Hematopoietic multipotent progenitor cell treated with erythropoietin and hydrocortisone succinate and interleukin-3 and kit ligand, for 8 days (in vitro differentiated cells): ENCODE measurements at regions not wholly inside any gene's neighbourhood (a gene's known extent, or its start where the extent isn't known, plus 50 kb on each side); places are given as distances from the start of the nearest gene placed in this dataset.
"Not testable (repeated sequence)": the region's sequence is repeated elsewhere in the genome, so short reads cannot be mapped to it uniquely, and the experiment has no call there.

ENCODE experiments used
- DNase-seq: peaks from one replicate; pipeline ENCODE4 v3.0.0-alpha.2; 2015

- DNase-seq = no peak
Observed at GRCh38 chr10:25811052-25811685, 122.9 kb upstream of the MYO3A start.

- no peak for DNase-seq
Observed at GRCh38 chr10:25813511-25813910, 120.5 kb upstream of the MYO3A start.

GRCh38 chr10:25815236-25815635, 118.8 kb upstream of the MYO3A start:
- DNase-seq = no peak

DNA sequence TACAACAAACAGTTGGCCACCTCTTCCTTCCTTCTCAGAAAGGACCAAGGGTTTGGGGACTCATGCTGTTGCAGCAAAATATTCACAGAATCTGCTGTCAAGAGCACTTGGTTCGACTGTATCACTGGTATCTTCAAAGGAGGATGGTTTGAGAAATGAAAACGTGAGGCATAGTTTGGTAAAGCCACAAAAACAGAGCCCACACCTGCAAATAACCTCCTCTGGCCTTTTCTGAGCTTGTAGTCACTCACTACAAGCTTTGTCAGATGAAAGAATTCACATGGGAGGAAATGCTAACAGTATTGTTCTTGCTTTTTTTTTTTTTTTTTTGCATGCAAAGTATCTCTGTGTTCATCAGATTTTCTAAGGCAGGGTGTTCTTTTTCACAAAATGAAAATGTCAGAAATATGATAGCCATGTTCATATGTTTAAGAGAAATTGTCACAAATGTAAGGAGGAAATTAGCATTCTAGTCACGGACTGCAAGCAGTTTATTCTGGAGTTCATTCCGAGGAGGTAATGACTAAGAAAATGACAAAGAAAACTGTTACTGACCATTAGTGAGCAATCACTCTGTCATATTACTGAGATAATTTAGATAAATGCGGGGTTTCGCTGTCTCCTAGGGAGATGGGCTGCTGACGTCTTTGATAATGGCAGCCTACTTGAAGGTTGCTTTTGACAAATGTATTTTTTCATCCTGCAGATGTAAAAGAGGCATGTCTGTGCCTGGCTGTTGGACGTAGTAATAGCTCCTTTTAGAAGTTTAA, 117.8 kb upstream of the MYO3A start:
- no peak for DNase-seq

DNA sequence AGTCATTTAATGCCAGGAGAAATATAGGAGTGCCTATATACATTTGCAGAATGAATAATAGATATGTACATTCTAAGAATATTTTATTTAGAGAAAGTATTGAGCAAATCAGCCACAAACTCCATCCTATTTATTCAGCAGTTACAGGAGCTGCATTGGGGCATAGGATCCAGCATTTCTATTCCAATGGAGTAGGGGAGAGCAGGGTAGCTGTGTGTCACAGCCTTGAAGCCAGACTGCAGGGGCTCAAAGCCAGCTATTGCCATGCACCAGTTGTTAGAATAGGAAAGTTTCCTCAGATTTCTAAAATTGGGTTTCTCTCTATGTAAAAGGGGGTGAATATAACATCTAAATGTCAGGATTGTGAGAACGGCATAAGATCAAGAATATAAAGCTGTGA, 116.8 kb upstream of the MYO3A start:
- DNase-seq = no peak

- no peak for DNase-seq
Observed at GRCh38 chr10:25818751-25819150, 115.3 kb upstream of the MYO3A start.

DNA sequence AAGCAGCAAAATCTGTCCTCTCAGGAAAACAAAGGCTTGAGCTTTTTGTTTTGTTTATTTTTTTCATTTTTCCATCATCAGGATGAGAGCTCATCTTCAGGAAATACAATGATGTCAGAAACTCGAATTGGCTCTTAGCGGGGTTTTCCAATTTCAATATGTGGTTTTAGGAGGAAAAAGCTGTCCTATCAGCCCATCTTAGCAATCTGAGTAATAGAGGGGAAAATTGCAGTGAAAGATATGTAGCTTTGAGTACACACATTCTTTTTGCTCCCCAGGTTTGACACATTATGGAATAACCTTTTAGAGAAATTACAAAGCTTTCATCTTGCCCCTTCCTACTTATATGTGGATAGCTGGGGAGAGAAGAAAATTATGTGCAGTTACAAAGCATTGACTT, 113.6 kb upstream of the MYO3A start:
- no peak for DNase-seq

DNA sequence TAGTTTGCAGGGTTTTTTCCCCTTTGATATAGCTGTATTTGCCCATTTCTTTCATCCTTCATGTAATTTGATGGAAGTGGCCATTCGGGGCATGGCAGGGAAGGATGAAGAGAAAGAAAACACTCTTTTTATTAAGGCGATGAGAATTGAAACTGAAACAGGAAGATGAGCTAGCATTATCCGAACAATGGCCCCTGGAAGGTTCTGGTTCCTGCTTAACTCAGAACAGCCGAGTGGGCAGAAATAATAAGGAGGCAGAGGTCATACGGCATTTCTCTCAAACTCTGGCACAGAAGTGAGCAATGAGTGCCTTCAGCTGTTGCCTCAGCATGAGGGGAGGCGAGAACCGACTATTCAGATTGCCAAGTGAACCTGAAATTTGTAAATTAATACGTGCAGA, 113.2 kb upstream of the MYO3A start:
- no peak for DNase-seq

DNA sequence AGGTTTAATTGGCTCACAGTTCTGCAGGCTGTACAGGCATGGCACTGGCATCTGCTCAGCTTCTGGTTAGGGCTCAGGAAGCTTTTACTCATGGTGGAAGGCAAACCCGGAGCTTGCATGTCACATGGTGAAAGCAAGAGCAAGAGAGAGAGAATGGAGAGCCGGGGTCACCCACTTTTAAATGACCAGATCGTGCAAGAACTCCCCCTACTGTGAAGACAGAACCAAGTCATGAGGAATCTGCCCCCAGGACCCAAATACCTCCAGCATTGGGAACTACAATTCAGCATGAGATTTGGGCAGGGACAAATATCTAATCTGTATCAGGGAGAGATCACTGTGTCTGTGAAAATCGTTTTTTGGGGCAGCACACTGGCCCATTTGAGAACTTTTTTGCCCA, 110.0 kb upstream of the MYO3A start:
- DNase-seq = no peak

DNA sequence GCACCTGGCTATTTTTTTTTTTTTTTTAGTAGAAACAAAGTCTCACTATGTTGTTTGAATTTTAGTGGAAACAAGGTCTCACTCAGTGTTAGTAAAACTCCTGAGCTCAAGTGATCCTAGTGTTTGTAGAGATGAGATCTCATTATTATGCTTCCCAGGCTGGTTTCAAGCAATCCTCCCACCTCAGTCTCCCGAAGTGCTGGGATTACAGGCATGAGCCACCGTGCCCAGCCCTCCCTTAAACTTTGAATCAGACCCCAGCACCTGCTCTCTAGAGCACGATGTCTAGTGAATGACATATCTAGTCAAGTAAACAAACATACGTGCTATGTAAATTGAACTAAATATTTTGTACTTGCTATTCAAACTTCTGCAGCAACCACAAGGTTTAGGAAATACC, 105.6 kb upstream of the MYO3A start:
- no peak for DNase-seq

DNA sequence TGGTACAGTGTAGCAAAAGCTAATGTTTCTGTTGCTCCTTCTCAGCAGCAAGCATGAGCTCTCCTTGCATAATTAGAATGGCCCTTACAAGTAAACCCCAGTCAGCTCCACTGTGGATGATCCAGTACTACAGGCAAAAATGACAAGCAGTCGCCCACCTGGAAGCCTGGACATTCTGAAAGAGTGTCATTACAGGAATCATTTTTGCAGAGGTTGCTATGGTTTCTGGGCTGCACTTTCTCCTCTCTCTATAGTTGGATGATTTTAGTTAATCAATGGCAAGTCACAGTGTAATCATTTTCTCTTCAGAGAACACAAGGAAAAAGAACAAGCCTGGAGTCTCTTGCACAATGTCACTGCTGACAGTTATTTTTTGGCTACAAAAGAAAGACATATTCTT, 102.9 kb upstream of the MYO3A start:
- no peak for DNase-seq

GRCh38 chr10:25839683-25840082, 94.3 kb upstream of the MYO3A start:
- DNase-seq = no peak

- not testable (repeated sequence) for DNase-seq
Observed at GRCh38 chr10:25840875-25841274, 93.2 kb upstream of the MYO3A start.

DNA sequence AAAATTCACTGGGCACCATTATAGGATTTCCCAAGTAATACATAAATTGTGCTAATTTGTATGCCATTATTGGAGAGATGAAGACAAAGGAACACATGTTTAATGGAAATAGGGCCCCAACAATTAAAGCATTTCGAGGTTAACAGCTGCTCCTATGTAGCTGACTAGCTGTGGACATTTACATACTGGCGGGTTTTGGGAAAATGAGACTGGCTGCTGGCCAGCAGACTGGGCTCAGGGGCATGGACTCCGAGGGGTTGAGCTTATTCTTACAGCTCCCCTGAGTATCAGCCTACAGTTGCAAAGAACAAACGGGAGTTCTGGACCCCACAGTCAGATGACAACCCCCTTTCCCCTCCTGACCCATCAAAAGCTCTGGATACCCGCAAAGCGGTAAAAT, 91.9 kb upstream of the MYO3A start:
- no peak for DNase-seq

- DNase-seq = no peak
Observed at GRCh38 chr10:25843551-25844170, 90.4 kb upstream of the MYO3A start.

DNA sequence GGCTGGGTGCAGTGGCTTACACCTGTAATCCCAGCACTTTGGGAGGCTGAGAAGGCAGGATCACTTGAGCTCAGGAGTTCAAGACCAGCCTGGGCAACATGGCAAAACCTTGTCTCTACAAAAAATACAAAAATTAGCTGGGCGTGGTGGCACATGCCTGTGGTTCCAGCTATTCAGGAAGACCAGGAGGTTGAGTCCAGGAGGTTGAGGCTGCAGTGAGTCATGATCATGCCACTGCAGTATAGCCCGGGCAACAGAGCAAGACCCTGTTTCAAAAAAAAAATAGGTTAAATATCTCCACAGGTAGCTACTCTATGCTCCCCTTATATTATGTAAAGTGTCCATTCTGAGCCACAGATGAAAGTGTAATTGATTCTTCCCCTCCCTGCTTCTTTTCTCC, 89.3 kb upstream of the MYO3A start:
- not testable (repeated sequence) for DNase-seq

DNA sequence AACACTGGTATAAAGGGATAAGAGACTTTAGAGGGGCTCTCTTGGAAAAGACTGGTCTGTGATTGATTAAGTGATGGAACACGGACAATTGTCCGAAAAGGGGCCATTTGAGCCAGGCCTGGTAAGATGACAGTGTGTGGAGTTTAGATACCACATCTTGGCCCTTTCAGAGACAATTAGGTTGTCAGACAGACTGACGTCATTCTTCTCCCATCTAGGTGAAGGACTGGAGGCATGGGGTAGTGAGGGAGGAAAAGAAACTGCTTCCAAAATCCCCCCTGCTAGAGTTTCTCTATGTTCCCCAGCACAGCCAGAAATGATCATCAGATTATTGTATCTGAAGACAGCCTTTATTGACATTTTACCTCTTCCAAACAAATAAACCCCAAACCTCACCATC, 84.8 kb upstream of the MYO3A start:
- DNase-seq = no peak

GRCh38 chr10:25849988-25850387, 84.0 kb upstream of the MYO3A start:
- no peak for DNase-seq

DNA sequence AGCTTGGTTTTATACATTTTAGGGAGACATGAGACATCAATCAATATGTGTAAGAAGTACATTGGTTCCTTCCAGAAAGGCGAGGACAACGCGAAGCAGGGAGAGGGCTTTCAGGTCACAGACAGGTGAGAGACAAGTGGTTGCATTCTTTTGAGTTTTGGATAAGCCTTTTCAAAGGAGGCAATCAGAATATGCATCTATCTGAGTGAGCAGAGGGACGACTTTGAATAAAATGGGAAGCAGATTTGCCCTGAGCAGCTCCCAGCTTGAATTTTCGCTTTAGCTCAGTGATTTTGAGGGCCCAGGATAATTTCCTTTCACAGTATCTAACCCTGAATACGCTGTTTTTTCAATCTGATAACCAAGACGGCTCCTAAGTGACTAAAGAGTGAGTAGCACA, 82.5 kb upstream of the MYO3A start:
- no peak for DNase-seq

DNA sequence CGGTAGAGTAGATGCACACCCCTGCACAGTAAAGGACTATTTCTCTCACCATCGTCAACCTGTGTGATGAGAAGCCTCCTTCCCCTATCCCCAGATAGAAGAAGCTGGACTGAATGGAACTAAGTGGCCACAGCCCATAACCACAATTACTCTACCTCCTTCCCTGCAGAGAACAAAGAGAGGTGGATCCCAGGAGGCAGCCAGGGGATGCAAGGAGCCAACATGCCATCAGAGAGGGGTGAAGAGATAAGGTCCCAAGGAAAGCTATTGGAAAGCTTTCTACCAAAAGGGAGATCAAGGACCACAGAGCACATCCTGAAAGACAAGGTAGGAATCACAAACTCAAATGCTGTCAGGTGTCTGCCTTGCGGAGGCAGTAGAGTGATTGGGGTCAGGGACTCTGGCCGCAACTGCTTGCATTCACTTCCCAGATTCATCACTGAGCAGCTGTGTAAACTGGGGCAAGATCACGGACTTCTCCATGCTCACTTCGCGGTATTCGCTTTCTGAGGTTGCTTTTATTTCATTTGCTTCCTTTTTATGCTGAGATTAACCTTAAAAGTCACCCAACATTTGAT, 81.6 kb upstream of the MYO3A start:
- no peak for DNase-seq

GRCh38 chr10:25858076-25858475, 76.0 kb upstream of the MYO3A start:
- no peak for DNase-seq

- no peak for DNase-seq
Observed at GRCh38 chr10:25865267-25865666, 68.8 kb upstream of the MYO3A start.

GRCh38 chr10:25867321-25867720, 66.7 kb upstream of the MYO3A start:
- DNase-seq = no peak

GRCh38 chr10:25869067-25869591, 64.9 kb upstream of the MYO3A start:
- DNase-seq = no peak
